ENCODE measurements at regions not wholly inside any gene's neighbourhood (a gene's known extent, or its start where the extent isn't known, plus 50 kb on each side); places are given as distances from the start of the nearest gene placed in this dataset.

DNA sequence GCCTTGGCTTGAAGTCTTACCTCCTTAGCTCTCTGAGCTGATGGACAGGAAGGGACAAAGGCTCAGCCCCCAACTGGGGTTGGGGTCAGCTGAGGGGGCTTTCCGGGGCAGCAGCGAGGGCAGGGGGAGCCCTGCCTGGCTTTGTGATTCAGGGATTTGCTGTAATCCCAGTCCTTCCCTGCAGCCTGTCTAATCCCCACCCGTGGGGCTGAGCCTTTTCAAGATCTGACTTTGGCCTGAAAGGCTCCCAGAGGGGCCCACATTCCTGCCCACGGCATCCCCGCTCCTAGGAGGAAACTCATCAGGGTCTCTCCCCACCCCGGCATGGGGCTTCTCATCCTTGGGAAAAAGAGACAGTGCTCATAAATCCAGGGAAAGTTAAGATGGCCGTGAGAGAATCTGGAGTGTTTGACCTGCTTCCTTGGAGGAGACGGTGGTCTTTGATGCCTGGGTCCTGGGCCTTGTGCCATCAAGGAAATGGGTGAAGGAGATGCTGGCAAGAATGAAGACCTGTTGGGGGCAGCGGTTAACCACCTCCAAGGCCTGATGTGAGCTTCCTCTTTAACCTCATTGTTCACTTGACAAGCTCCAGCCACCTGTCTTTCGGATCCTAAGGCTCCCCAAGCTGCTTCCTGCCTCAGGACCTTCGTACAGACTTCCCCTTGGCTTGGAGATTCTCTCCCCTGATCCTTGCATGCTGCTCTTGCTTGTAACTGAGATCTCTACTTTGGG lies 83.1 kb upstream of the WNT4 start:
- TF ChIP-seq EZH2 (IDR thresholded peaks at IDR 0.05; ENCODE audit: borderline replicate concordance, low read depth, low read length, severe bottlenecking) (no peak), CTCF (IDR thresholded peaks at IDR 0.05; ENCODE audit: borderline replicate concordance, extremely low read depth, low read length, poor library complexity, severe bottlenecking) (no peak)
